ENCODE measurements at regions not wholly inside any gene's neighbourhood (a gene's known extent, or its start where the extent isn't known, plus 50 kb on each side); places are given as distances from the start of the nearest gene placed in this dataset.

- TF ChIP-seq CTCF (IDR thresholded peaks at IDR 0.05; ENCODE audit: borderline replicate concordance) = no peak
Measured at GRCh38 chr10:85026878-85027467, 698.6 kb downstream of the CCSER2 start.

GRCh38 chr10:85032981-85033380 lies 704.6 kb downstream of the CCSER2 start:
- no peak for TF ChIP-seq CTCF (IDR thresholded peaks at IDR 0.05; ENCODE audit: borderline replicate concordance)
- intact Hi-C loops (cut with micrococcal nuclease) = no loop called here
- Histone ChIP-seq H3K9me3 (replicated peaks) (peaks cover 24% of the 10 kb centered on the region), H3K36me3 (no peaks in the 10 kb centered on the region), H3K4me3 (no peak overlapping the region), H3K4me1 (no peaks in the 10 kb centered on the region), H3K27ac (replicated peaks) (no peak overlapping the region), H3K27me3 (ENCODE audit: low read depth) (no peaks in the 10 kb centered on the region)
- no peak for DNase-seq

More at GRCh38 chr10:85026878-85027467, 698.6 kb downstream of the CCSER2 start:
- no peaks in the 10 kb centered on the region for H3K4me1 ChIP-seq
- no peak overlapping the region for H3K27ac ChIP-seq (replicated peaks)
- no peaks in the 10 kb centered on the region for H3K36me3 ChIP-seq
- intact Hi-C loops (cut with micrococcal nuclease) = no loop called here
- H3K27me3 ChIP-seq (ENCODE audit: low read depth) = no peaks in the 10 kb centered on the region
- no peak for DNase-seq
- H3K4me3 ChIP-seq = no peak overlapping the region
- peaks cover 33% of the 10 kb centered on the region for H3K9me3 ChIP-seq (replicated peaks)

- Histone ChIP-seq H3K27ac (replicated peaks) (no peak overlapping the region), H3K4me1 (no peaks in the 10 kb centered on the region), H3K27me3 (ENCODE audit: low read depth) (no peaks in the 10 kb centered on the region), H3K36me3 (no peaks in the 10 kb centered on the region), H3K4me3 (no peak overlapping the region), H3K9me3 (replicated peaks) (peaks cover 33% of the 10 kb centered on the region)
- intact Hi-C loops (cut with micrococcal nuclease) = no loop called here
- DNase-seq = no peak
- TF ChIP-seq CTCF (IDR thresholded peaks at IDR 0.05; ENCODE audit: borderline replicate concordance) = no peak
Measured at GRCh38 chr10:85036661-85037060, 708.3 kb downstream of the CCSER2 start.

- no peaks in the 10 kb centered on the region for H3K36me3 ChIP-seq
- no peaks in the 10 kb centered on the region for H3K4me1 ChIP-seq
- H3K27me3 ChIP-seq (ENCODE audit: low read depth) = no peaks in the 10 kb centered on the region
- intact Hi-C loops (cut with micrococcal nuclease) = no loop called here
- TF ChIP-seq CTCF (IDR thresholded peaks at IDR 0.05; ENCODE audit: borderline replicate concordance) = no peak
- H3K4me3 ChIP-seq = no peak overlapping the region
- no peak overlapping the region for H3K27ac ChIP-seq (replicated peaks)
- no peak for DNase-seq
- H3K9me3 ChIP-seq (replicated peaks) = peaks cover 29% of the 10 kb centered on the region
Measured at GRCh38 chr10:85039311-85039710, 710.9 kb downstream of the CCSER2 start.

- Histone ChIP-seq H3K27ac (replicated peaks) (no peak overlapping the region), H3K4me3 (no peak overlapping the region), H3K36me3 (no peaks in the 10 kb centered on the region), H3K4me1 (no peaks in the 10 kb centered on the region), H3K9me3 (replicated peaks) (peaks cover 37% of the 10 kb centered on the region), H3K27me3 (ENCODE audit: low read depth) (no peaks in the 10 kb centered on the region)
- DNase-seq = no peak
- TF ChIP-seq CTCF (IDR thresholded peaks at IDR 0.05; ENCODE audit: borderline replicate concordance) = no peak
- intact Hi-C loops (cut with micrococcal nuclease) = no loop called here
Measured at GRCh38 chr10:85043207-85043606, 714.8 kb downstream of the CCSER2 start.

Measured in left ventricle myocardium inferior (tissue), 1 donor.